Mucosa of descending colon (tissue), 3 donors: ENCODE measurements at regions not wholly inside any gene's neighbourhood (a gene's known extent, or its start where the extent isn't known, plus 50 kb on each side); places are given as distances from the start of the nearest gene placed in this dataset.

Experiments
- ATAC-seq: fragments of 200-7000 bp; cut with Tn5 transposase; one replicate; pipeline ENCODE4 v1.9.1; 2020; ENCODE audit warnings: mild to moderate bottlenecking, moderate library complexity
- DNase-seq, 3 donors: peaks; one replicate each; pipeline ENCODE4 v3.0.0-alpha.2; 2020
- H3K36me3 ChIP-seq: fragments of 200-600 bp; one replicate; pipeline ENCODE4 v1.8.0; 2021; ENCODE audit warnings: low read depth, mild to moderate bottlenecking
- H3K4me1 ChIP-seq: fragments of 200-600 bp; one replicate; pipeline ENCODE4 v1.8.0; 2021; ENCODE audit warnings: low read depth, mild to moderate bottlenecking
- H3K4me3 ChIP-seq: fragments of 200-600 bp; one replicate; pipeline ENCODE4 v1.8.0; 2021; ENCODE audit warnings: mild to moderate bottlenecking
- H3K9me3 ChIP-seq: fragments of 200-600 bp; one replicate; pipeline ENCODE4 v1.8.0; 2021; ENCODE audit warnings: mild to moderate bottlenecking
- CTCF ChIP-seq: fragments of 200-600 bp; IDR thresholded peaks from one replicate; pipeline ENCODE4 v1.8.0; 2022; ENCODE audit warnings: antibody characterized with exemption, mild to moderate bottlenecking
- intact Hi-C, 2 donors: fragments of 100-400 bp; cut with DNase I in 1 of 2; cut with micrococcal nuclease in 1 of 2; formaldehyde crosslinking; loops; one replicate each; pipeline versions ENCODE4 v1.11.0 to v1.11.1; 2022; cut with DNase I, micrococcal nuclease
- donor health status: DM: no; HTN: no; CAD: no; lungs with moderate emphysema.
- donor health status: DM: no; HTN: no; CAD: no.
- donor health status: DM: no; HTN: yes; CAD: no.

DNA sequence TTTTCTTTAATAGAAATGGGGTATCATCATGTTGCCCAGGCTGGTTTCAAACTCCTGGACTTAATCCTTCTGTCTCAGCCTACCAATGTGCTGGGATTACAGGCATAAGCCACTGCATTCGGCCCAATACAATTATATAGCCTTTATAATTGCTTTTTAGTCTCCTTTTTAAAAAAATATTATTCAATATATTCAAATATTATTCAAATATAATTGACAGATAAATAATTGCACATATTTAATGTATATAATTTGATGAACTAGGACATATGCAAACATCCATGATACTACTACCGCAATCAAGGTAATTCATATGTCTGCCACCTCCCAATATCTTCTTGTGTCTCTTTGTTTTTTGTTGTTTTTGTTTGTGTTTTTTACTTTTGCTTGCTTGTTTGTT is 894.2 kb upstream of the PTPRD start:
- intact Hi-C loops, result no loop called here
- no peak for TF ChIP-seq CTCF
- no peak overlapping the region for H3K4me3 ChIP-seq
- H3K9me3 ChIP-seq, result peaks cover 50% of the 10 kb centered on the region
- DNase-seq, result no peak
- H3K4me1 ChIP-seq, result no peaks in the 10 kb centered on the region
- ATAC-seq, result no peak
- no peaks in the 10 kb centered on the region for H3K36me3 ChIP-seq

DNA sequence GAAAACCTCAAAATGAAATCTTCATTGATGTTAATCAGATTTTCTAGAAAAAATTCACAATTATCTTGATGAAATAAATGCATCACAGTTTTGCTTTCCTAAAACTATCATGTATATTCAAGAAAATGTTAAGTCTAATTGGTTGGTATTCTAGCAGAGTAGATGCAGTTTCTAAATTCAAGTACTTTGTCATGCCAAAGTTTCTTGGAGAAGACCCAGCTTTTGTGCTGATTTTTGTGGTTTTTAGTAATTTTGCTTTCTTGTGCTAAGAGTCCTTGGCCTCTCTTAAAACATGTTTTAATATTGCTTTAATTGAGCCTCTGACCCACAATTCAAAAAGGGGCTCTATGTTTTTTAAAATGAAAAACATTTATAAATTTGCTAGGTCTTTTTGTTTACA is 924.8 kb upstream of the PTPRD start:
- no peaks in the 10 kb centered on the region for H3K36me3 ChIP-seq
- ATAC-seq (no peak), DNase-seq (no peak)
- no peak for TF ChIP-seq CTCF
- H3K4me3 ChIP-seq, result no peak overlapping the region
- intact Hi-C loops, result no loop called here
- H3K4me1 ChIP-seq, result no peaks in the 10 kb centered on the region
- H3K9me3 ChIP-seq, result peaks cover 17% of the 10 kb centered on the region

- intact Hi-C loops, result no loop called here
Measured at GRCh38 chr9:11542781-11543180, 930.0 kb upstream of the PTPRD start.

DNA sequence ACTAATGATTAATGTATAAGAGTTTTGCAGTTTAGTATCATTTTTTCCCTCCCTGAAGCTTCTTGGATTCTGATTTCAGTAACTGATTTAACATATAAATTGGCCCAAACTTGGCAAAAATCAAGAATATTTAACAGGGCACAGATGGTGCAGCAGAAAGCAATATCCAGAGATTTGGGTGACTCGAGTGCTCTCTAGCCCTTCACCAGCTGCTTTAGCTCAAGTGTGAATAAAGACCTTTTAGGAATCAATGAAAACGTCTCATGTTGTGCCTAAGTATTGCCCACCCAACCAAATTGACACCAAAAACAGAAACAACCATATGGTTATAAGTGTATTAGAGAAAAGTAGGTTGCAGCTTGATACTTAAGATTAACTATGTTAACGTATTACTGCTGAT is 933.4 kb upstream of the PTPRD start:
- no peak for DNase-seq
- intact Hi-C loops, result no loop called here
- no peak overlapping the region for H3K4me3 ChIP-seq
- no peak for TF ChIP-seq CTCF
- H3K4me1 ChIP-seq, result no peaks in the 10 kb centered on the region
- H3K36me3 ChIP-seq, result no peaks in the 10 kb centered on the region
- peaks cover 46% of the 10 kb centered on the region for H3K9me3 ChIP-seq
- ATAC-seq, result no peak

More at GRCh38 chr9:11542781-11543180, 930.0 kb upstream of the PTPRD start:
- no peak for ATAC-seq
- H3K9me3 ChIP-seq, result peaks cover 20% of the 10 kb centered on the region
- no peak overlapping the region for H3K4me3 ChIP-seq
- no peak for TF ChIP-seq CTCF
- no peak for DNase-seq
- no peaks in the 10 kb centered on the region for H3K4me1 ChIP-seq
- H3K36me3 ChIP-seq, result no peaks in the 10 kb centered on the region

GRCh38 chr9:11549311-11549794 is 936.6 kb upstream of the PTPRD start:
- Histone ChIP-seq H3K4me3 (no peak overlapping the region), H3K9me3 (peaks cover 52% of the 10 kb centered on the region), H3K4me1 (no peaks in the 10 kb centered on the region), H3K36me3 (no peaks in the 10 kb centered on the region)
- intact Hi-C loops, result no loop called here
- no peak for ATAC-seq
- TF ChIP-seq CTCF, result no peak
- no peak for DNase-seq

GRCh38 chr9:11551106-11551505 is 938.3 kb upstream of the PTPRD start:
- Histone ChIP-seq H3K9me3 (peaks cover 46% of the 10 kb centered on the region), H3K36me3 (no peaks in the 10 kb centered on the region), H3K4me3 (no peak overlapping the region), H3K4me1 (no peaks in the 10 kb centered on the region)
- intact Hi-C loops, result no loop called here
- ATAC-seq, result no peak
- no peak for DNase-seq
- no peak for TF ChIP-seq CTCF
